HPDE6-E6E7 (cell line): ENCODE measurements at regions not wholly inside any gene's neighbourhood (a gene's known extent, or its start where the extent isn't known, plus 50 kb on each side); places are given as distances from the start of the nearest gene placed in this dataset.
"Not testable (repeated sequence)": the region's sequence is repeated elsewhere in the genome, so short reads cannot be mapped to it uniquely, and the experiment has no call there.

Experiments
- DNase-seq: peaks from one replicate; pipeline ENCODE4 v3.0.0; 2011; ENCODE audit warnings: missing footprints; ENCODE audit errors: extremely low spot score

GRCh38 chr15:26261413-26261812 is 398.3 kb upstream of the ATP10A start:
- DNase-seq, result no peak

- DNase-seq, result no peak
Measured at GRCh38 chr15:26260517-26261133, 397.5 kb upstream of the ATP10A start.

- DNase-seq, result no peak
Measured at GRCh38 chr15:26259581-26259980, 396.5 kb upstream of the ATP10A start.

- DNase-seq, result not testable (repeated sequence)
Measured at GRCh38 chr15:26244782-26245181, 381.7 kb upstream of the ATP10A start.

DNA sequence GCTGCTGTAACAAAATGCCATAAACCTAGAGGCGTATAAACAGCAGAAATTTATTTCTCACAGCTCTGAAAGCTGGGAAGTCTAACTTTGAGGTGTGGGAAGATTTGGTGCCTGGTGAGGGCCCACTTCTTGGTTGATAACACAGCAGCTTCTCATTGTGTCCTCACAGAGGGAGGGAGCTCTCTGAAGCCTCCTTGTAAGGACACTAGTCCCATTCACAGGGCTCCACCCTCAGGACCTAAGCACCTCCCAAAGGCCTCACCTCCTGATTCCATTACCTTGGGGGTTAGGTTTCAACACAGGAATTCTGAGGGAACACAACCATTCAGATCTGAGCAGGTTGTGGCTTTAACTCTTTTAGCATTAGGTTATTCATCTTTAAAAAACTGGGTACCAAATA is 380.3 kb upstream of the ATP10A start:
- DNase-seq, result no peak

DNA sequence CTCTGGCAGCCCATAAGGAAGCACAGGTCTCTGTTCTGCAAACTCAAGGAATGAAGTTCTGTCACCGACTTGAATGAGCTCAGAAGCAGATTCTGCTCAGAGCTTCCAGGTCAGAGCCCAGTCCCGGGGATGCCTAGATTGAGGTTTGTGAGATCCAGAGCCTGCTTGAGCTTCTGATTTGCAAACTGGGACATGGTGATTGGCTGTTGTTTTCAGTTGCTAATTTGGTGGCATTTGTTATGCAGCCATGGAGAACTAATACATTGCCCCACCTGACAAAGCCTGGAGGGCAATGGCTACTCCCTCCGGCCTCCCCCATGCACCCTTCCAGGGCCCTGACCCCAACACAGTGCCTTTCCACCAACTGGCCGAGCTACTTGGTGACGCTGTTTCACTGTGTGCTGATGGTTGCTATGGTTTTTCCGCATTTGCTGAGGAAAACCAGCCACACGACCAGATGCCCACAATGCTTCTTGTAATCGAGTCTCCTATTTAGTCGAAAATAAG is 379.5 kb upstream of the ATP10A start:
- no peak for DNase-seq

DNA sequence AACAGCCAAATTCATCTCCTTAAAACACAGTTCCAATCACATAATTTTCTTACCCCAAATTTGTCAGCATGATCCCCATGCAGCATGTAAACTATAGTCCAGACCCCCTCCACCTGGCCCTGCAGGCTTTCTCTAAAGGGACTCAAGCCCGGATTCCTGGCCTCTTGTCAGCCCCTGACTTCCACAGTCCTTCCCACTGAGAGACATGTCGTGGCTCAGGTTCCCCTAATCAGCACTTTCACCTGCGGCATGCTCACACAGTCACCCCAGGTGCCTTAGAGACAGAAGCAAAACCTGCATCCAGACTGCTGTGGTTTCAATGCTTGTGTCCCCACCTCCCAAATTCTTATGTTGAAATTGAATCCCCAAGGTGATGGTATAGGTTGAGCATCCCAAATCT is 372.7 kb upstream of the ATP10A start:
- DNase-seq, result no peak

DNA sequence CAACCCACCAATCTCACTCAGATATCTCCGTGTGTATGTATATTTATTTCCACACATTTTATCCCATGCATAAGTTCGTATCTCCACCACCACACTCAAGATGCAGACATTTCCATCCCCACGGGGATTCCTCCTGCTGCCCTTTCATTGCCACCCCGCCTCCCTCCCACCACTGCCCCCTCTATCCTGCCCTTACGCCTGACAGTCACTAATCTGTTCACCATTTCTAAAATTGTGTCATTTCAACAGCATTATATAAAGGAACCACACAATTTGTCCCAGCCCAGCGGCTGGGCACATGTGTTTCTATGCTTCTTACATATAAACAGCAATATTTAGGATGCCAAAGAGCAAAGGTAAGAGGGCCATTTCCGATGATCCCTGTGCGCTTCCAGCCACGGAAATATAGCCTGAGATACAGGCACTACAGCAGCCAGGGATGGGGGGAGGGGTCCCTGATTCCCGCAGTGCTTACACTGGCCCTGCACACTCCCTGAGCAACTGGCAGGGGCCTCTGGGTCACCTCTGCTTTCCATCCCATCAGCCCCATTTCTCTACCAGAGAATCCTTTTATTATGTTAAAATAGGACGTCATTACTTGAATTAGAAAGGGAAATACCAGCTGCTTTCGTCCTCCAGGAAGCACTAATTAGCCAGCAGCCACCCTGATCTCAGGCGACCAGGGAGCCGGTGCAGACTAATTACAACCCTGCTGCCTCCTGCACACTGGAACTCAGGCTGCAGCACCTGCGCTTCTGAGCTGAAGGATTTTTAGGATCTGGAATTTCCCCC is 372.0 kb upstream of the ATP10A start:
- DNase-seq, result no peak

GRCh38 chr15:26232691-26233090 is 369.6 kb upstream of the ATP10A start:
- no peak for DNase-seq

GRCh38 chr15:26231096-26231495 is 368.0 kb upstream of the ATP10A start:
- no peak for DNase-seq

GRCh38 chr15:26224266-26224665 is 361.1 kb upstream of the ATP10A start:
- no peak for DNase-seq

- no peak for DNase-seq
Measured at GRCh38 chr15:26223720-26224119, 360.6 kb upstream of the ATP10A start.

- DNase-seq, result no peak
Measured at GRCh38 chr15:26222781-26223180, 359.7 kb upstream of the ATP10A start.

GRCh38 chr15:26217043-26217442 is 353.9 kb upstream of the ATP10A start:
- not testable (repeated sequence) for DNase-seq

GRCh38 chr15:26214290-26214689 is 351.2 kb upstream of the ATP10A start:
- DNase-seq, result no peak

DNA sequence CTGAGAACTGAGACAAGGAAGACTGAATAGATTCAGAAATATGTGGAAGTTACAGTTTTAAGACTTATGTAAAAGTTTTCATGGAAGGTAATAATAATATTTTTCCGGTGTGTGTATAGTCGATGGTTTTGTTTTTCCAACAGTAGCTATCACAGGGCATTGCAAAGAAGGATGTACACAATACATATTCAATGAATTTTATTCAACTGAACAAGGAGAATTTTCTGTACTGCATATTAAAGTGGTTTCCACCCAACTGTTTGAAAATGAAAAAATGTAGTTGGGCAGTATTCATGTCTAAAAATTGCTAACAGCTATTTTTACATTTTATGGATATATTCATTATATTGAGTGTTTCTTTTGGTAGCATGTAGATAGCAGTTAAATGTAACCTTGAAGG is 350.3 kb upstream of the ATP10A start:
- DNase-seq, result no peak

GRCh38 chr15:26212109-26212508 is 349.0 kb upstream of the ATP10A start:
- DNase-seq, result no peak

DNA sequence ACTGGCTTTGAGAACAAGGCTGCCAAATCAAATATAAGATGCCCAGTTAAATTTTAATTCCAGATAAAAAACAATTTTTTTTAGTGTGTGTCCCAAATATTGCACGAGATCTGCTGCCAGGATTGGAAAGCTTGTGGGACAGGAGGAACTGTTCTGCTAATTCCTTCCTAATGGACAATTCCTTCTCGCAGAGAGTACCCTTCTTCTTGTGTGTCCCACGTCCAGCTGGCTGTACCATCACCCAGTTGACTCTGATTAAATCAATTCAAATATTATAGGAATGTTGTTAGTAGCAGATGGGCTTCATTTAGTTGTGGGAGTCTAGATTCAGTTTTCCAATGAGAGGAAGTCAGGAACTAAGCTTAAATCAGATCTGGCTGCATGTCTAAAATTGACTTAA is 347.9 kb upstream of the ATP10A start:
- no peak for DNase-seq

DNA sequence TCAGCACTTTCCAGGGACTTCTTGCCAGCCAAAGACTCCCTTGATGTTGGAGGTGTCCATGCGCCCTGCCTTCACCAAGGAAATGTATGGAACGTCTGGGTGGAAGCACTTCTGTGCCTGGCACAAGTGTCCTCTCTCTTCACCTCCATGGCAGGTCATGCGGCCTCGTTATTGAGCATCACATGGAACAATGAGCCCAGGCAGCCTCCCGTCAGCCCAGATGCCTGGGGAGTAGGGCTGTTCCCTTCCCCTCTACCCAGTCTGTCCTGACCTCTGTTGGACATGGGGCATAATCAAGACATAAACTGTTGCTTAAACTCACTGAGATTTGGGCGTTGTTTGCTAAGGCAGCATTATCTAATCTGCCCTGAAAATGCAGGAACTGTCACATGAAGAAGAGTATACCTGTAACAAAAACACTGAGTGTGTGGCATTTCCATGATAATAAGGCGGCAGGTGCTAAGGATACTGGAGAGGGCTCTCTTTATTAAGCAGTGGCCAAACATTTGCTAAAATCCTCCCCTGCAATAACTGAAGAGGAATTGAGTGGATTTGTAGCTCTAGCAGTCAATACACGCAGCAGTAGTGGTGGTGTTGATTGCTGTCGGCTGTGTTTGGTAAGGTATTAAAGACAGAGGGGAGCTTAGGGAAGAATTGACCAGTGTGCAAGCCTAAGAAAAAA is 338.2 kb upstream of the ATP10A start:
- no peak for DNase-seq

- DNase-seq, result no peak
Measured at GRCh38 chr15:26200427-26200826, 337.3 kb upstream of the ATP10A start.

DNA sequence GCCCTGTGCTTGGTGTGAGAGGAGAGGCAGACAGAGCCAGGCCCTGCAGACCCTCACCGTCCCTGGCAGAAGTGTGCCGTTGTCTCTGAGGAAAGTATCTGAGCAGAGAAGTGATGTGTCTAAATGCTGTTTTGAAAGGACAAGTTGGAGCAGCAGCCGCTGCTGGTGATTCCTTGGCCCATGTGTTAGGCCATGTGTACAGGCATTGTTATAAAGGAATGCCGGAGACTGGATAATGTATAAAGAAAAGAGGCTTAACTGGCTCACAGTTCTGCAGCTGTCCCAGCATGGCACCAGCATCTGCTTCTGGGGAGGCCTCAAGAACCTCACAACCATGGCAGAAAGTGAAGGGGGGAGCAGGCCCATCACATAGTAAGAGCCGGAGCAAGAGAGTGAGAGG is 334.6 kb upstream of the ATP10A start:
- no peak for DNase-seq

GRCh38 chr15:26197060-26197459 is 333.9 kb upstream of the ATP10A start:
- no peak for DNase-seq

DNA sequence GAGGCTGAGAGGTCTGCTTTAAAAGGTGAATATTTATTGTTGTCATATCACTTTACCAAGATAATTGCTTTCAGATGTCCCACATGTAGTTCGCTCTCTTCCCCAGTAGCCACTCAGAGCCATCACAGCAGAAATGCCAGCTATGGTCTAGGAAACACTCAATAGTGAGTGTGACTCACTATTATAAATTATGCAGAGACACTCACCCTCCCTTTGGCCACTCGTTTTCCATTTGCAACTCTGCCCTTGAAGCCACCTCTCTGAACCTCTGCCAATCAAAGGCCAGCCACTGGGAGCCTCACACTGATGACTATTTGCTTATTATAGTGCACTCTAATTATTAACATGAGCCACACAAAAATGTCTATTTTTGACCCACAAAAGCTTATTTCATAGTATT is 328.1 kb upstream of the ATP10A start:
- DNase-seq, result no peak
